Fibroblast of lung (primary cell): ENCODE measurements at regions not wholly inside any gene's neighbourhood (a gene's known extent, or its start where the extent isn't known, plus 50 kb on each side); places are given as distances from the start of the nearest gene placed in this dataset.

Experiments
- DNase-seq, 2 donors: peaks; one replicate each; pipeline versions ENCODE4 v3.0.0 to v3.0.0-alpha.2; 2010; ENCODE audit warnings: low read depth in 2 of 2
- H2AFZ ChIP-seq: 2 replicates; pipeline ENCODE4 v1.5.1; 2012; ENCODE audit warnings: low read length, control low read depth, inconsistent platforms
- H3K27ac ChIP-seq: 2 replicates; pipeline ENCODE4 v1.5.1; 2011; ENCODE audit warnings: low read length, control low read depth; ENCODE audit not compliant: insufficient read depth
- H3K27me3 ChIP-seq: 2 replicates; pipeline ENCODE4 v1.5.1; 2011; ENCODE audit warnings: mild to moderate bottlenecking, low read length; ENCODE audit not compliant: control insufficient read depth, insufficient read depth
- H3K36me3 ChIP-seq: 2 replicates; pipeline ENCODE4 v1.5.1; 2011; ENCODE audit warnings: low read length; ENCODE audit not compliant: control insufficient read depth, insufficient read depth
- H3K4me1 ChIP-seq: 2 replicates; pipeline ENCODE4 v1.5.1; 2011; ENCODE audit warnings: low read length; ENCODE audit not compliant: control insufficient read depth, insufficient read depth; ENCODE audit errors: extremely low read depth
- H3K4me2 ChIP-seq: 2 replicates; pipeline ENCODE4 v1.5.1; 2011; ENCODE audit warnings: low read length, control low read depth; ENCODE audit not compliant: insufficient read depth; ENCODE audit errors: extremely low read depth
- H3K4me3 ChIP-seq, 4 experiments: fragments of 200-600 bp in 1 of 4; sonication (generic) in 1 of 4; replicated peaks in 1 of 4; 2 replicates each; pipeline ENCODE4 v1.5.1; 2011 to 2016; ENCODE audit warnings: low read length in 4 of 4, low read depth in 3 of 4, mild to moderate bottlenecking in 3 of 4, control low read depth in 2 of 4, inconsistent platforms in 1 of 4, mixed read lengths in 1 of 4; ENCODE audit not compliant: insufficient read depth in 1 of 4; ENCODE audit errors: control extremely low read depth in 1 of 4
- H3K79me2 ChIP-seq: 2 replicates; pipeline ENCODE4 v1.5.1; 2012; ENCODE audit warnings: mild to moderate bottlenecking, low read length, inconsistent platforms; ENCODE audit not compliant: control insufficient read depth, insufficient read depth
- H3K9ac ChIP-seq: 2 replicates; pipeline ENCODE4 v1.5.1; 2011; ENCODE audit warnings: mild to moderate bottlenecking, low read length, control low read depth; ENCODE audit not compliant: insufficient read depth
- H3K9me3 ChIP-seq: 2 replicates; pipeline ENCODE4 v1.5.1; 2012; ENCODE audit warnings: low read depth, low read length; ENCODE audit not compliant: control insufficient read depth, insufficient read depth
- H4K20me1 ChIP-seq: 2 replicates; pipeline ENCODE4 v1.5.1; 2011; ENCODE audit warnings: low read length; ENCODE audit not compliant: control insufficient read depth, insufficient read depth; ENCODE audit errors: extremely low read depth
- CTCF ChIP-seq, 2 donors: IDR thresholded peaks in 1 of 2; conservative IDR thresholded peaks in 1 of 2; 1 replicate in 1 of 2; 2 replicates in 1 of 2; pipeline ENCODE4 v1.5.1; 2011 to 2012; ENCODE audit warnings: low read length in 2 of 2, control low read depth in 1 of 2, inconsistent platforms in 1 of 2, low read depth in 1 of 2, mild to moderate bottlenecking in 1 of 2
- EZH2 ChIP-seq: IDR thresholded peaks from 2 replicates; pipeline ENCODE4 v1.5.1; 2012; ENCODE audit warnings: low read length, control low read depth, mild to moderate bottlenecking; ENCODE audit errors: missing control alignments

- Histone ChIP-seq H3K27me3 (no peaks in the 10 kb centered on the region), H2AFZ (no peak overlapping the region), H3K79me2 (no peaks in the 10 kb centered on the region), H3K4me2 (no peak overlapping the region), H4K20me1 (no peaks in the 10 kb centered on the region), H3K4me1 (no peaks in the 10 kb centered on the region), H3K27ac (no peak overlapping the region), H3K4me3 (no peak overlapping the region), H3K9ac (no peak overlapping the region), H3K9me3 (no peaks in the 10 kb centered on the region), H3K36me3 (no peaks in the 10 kb centered on the region)
- no peak for DNase-seq
- no peak for TF ChIP-seq EZH2
- TF ChIP-seq CTCF (conservative IDR thresholded peaks at IDR 0.05 in 1 of 2, IDR thresholded peaks at IDR 0.05 in 1 of 2; ENCODE audit: low read depth in 1 of 2, low read length in 2 of 2), result no peak
These were observed 144.4 kb upstream of the RARB start for GRCh38 chr3:25283613-25284012.

GRCh38 chr3:25284249-25284648, 143.8 kb upstream of the RARB start:
- Histone ChIP-seq H4K20me1 (no peaks in the 10 kb centered on the region), H3K36me3 (no peaks in the 10 kb centered on the region), H3K79me2 (no peaks in the 10 kb centered on the region), H3K27me3 (no peaks in the 10 kb centered on the region), H3K27ac (no peak overlapping the region), H3K9ac (no peak overlapping the region), H3K4me1 (no peaks in the 10 kb centered on the region), H2AFZ (no peak overlapping the region), H3K4me3 (no peak overlapping the region), H3K4me2 (no peak overlapping the region), H3K9me3 (no peaks in the 10 kb centered on the region)
- TF ChIP-seq EZH2 (no peak), CTCF (conservative IDR thresholded peaks at IDR 0.05 in 1 of 2, IDR thresholded peaks at IDR 0.05 in 1 of 2; ENCODE audit: low read depth in 1 of 2, low read length in 2 of 2) (no peak)
- no peak for DNase-seq

GRCh38 chr3:25287291-25287884, 140.7 kb upstream of the RARB start:
- Histone ChIP-seq H2AFZ (no peak overlapping the region), H3K79me2 (no peaks in the 10 kb centered on the region), H3K9me3 (no peaks in the 10 kb centered on the region), H3K4me3 (no peak overlapping the region), H3K4me1 (no peaks in the 10 kb centered on the region), H3K4me2 (no peak overlapping the region), H4K20me1 (no peaks in the 10 kb centered on the region), H3K27ac (no peak overlapping the region), H3K9ac (no peak overlapping the region), H3K36me3 (no peaks in the 10 kb centered on the region), H3K27me3 (no peaks in the 10 kb centered on the region)
- no peak for DNase-seq
- no peak for TF ChIP-seq CTCF (conservative IDR thresholded peaks at IDR 0.05 in 1 of 2, IDR thresholded peaks at IDR 0.05 in 1 of 2; ENCODE audit: low read depth in 1 of 2, low read length in 2 of 2)
- no peak for TF ChIP-seq EZH2
